ENCODE measurements at regions not wholly inside any gene's neighbourhood (a gene's known extent, or its start where the extent isn't known, plus 50 kb on each side); places are given as distances from the start of the nearest gene placed in this dataset.

DNA sequence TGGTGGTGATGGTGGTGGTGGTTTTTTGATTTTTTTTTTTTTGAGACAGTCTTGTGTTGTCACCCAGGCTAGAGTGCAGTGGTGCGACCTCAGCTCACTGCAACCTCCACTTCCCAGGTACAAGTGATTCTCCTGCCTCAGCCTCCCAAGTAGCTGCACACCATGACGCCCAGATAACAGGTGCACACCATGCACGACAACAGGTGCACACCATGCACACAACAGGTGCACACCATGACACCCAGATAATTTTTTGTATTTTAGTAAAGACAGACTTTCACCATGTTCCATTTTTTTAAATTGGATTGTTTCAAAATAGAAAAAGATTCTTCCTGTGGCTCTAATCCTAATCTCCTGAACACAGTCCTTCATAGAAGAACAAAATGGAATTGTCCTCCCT is 257.9 kb downstream of the ALDH8A1 start:
- no peak overlapping the region for H3K4me3 ChIP-seq (ENCODE audit: low read depth in 1 of 2, low read length in 1 of 2)
- no peak overlapping the region for H3K27ac ChIP-seq
- H3K36me3 ChIP-seq = no peaks in the 10 kb centered on the region
- TF ChIP-seq, protein P1, sequence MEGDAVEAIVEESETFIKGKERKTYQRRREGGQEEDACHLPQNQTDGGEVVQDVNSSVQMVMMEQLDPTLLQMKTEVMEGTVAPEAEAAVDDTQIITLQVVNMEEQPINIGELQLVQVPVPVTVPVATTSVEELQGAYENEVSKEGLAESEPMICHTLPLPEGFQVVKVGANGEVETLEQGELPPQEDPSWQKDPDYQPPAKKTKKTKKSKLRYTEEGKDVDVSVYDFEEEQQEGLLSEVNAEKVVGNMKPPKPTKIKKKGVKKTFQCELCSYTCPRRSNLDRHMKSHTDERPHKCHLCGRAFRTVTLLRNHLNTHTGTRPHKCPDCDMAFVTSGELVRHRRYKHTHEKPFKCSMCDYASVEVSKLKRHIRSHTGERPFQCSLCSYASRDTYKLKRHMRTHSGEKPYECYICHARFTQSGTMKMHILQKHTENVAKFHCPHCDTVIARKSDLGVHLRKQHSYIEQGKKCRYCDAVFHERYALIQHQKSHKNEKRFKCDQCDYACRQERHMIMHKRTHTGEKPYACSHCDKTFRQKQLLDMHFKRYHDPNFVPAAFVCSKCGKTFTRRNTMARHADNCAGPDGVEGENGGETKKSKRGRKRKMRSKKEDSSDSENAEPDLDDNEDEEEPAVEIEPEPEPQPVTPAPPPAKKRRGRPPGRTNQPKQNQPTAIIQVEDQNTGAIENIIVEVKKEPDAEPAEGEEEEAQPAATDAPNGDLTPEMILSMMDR (IDR thresholded peaks at IDR 0.05) = no peak
- H3K27me3 ChIP-seq = peaks cover 33% of the 10 kb centered on the region
- H3K9me3 ChIP-seq = no peaks in the 10 kb centered on the region
- H3K4me1 ChIP-seq (ENCODE audit: control insufficient read depth in 1 of 2, insufficient read depth in 1 of 2, low read depth in 1 of 2, low read length in 1 of 2) = no peaks in the 10 kb centered on the region

GRCh38 chr6:134691180-134691579 is 258.7 kb downstream of the ALDH8A1 start:
- no peak overlapping the region for H3K4me3 ChIP-seq (ENCODE audit: low read depth in 1 of 2, low read length in 1 of 2)
- no peak overlapping the region for H3K27ac ChIP-seq
- peaks cover 33% of the 10 kb centered on the region for H3K27me3 ChIP-seq
- TF ChIP-seq, protein P1 (IDR thresholded peaks at IDR 0.05) = no peak
- no peaks in the 10 kb centered on the region for H3K36me3 ChIP-seq
- no peaks in the 10 kb centered on the region for H3K4me1 ChIP-seq (ENCODE audit: control insufficient read depth in 1 of 2, insufficient read depth in 1 of 2, low read depth in 1 of 2, low read length in 1 of 2)
- H3K9me3 ChIP-seq = no peaks in the 10 kb centered on the region

GRCh38 chr6:134690048-134690447 is 259.9 kb downstream of the ALDH8A1 start:
- no peaks in the 10 kb centered on the region for H3K36me3 ChIP-seq
- H3K4me1 ChIP-seq (ENCODE audit: control insufficient read depth in 1 of 2, insufficient read depth in 1 of 2, low read depth in 1 of 2, low read length in 1 of 2) = no peaks in the 10 kb centered on the region
- H3K27ac ChIP-seq = no peak overlapping the region
- TF ChIP-seq, protein P1 (IDR thresholded peaks at IDR 0.05) = no peak
- H3K9me3 ChIP-seq = no peaks in the 10 kb centered on the region
- H3K4me3 ChIP-seq (ENCODE audit: low read depth in 1 of 2, low read length in 1 of 2) = no peak overlapping the region
- H3K27me3 ChIP-seq = peaks cover 33% of the 10 kb centered on the region

- no peaks in the 10 kb centered on the region for H3K36me3 ChIP-seq
- peaks cover 33% of the 10 kb centered on the region for H3K27me3 ChIP-seq
- no peak overlapping the region for H3K27ac ChIP-seq
- H3K4me3 ChIP-seq (ENCODE audit: low read depth in 1 of 2, low read length in 1 of 2) = no peak overlapping the region
- no peaks in the 10 kb centered on the region for H3K4me1 ChIP-seq (ENCODE audit: control insufficient read depth in 1 of 2, insufficient read depth in 1 of 2, low read depth in 1 of 2, low read length in 1 of 2)
- H3K9me3 ChIP-seq = no peaks in the 10 kb centered on the region
- TF ChIP-seq, protein P1 (IDR thresholded peaks at IDR 0.05) = no peak
Observed at GRCh38 chr6:134689641-134690040, 260.3 kb downstream of the ALDH8A1 start.

GRCh38 chr6:134689177-134689576 is 260.7 kb downstream of the ALDH8A1 start:
- TF ChIP-seq, protein P1 (IDR thresholded peaks at IDR 0.05) = no peak
- Histone ChIP-seq H3K27me3 (peaks cover 33% of the 10 kb centered on the region), H3K4me3 (ENCODE audit: low read depth in 1 of 2, low read length in 1 of 2) (no peak overlapping the region), H3K27ac (no peak overlapping the region), H3K4me1 (ENCODE audit: control insufficient read depth in 1 of 2, insufficient read depth in 1 of 2, low read depth in 1 of 2, low read length in 1 of 2) (no peaks in the 10 kb centered on the region), H3K9me3 (no peaks in the 10 kb centered on the region), H3K36me3 (no peaks in the 10 kb centered on the region)

GRCh38 chr6:134686071-134686470 is 263.8 kb downstream of the ALDH8A1 start:
- no peak overlapping the region for H3K27ac ChIP-seq
- TF ChIP-seq, protein P1 (IDR thresholded peaks at IDR 0.05) = no peak
- H3K27me3 ChIP-seq = peaks cover 24% of the 10 kb centered on the region
- no peaks in the 10 kb centered on the region for H3K4me1 ChIP-seq (ENCODE audit: control insufficient read depth in 1 of 2, insufficient read depth in 1 of 2, low read depth in 1 of 2, low read length in 1 of 2)
- H3K36me3 ChIP-seq = no peaks in the 10 kb centered on the region
- no peak overlapping the region for H3K4me3 ChIP-seq (ENCODE audit: low read depth in 1 of 2, low read length in 1 of 2)
- no peaks in the 10 kb centered on the region for H3K9me3 ChIP-seq
